GM18909 (cell line): ENCODE measurements at regions not wholly inside any gene's neighbourhood (a gene's known extent, or its start where the extent isn't known, plus 50 kb on each side); places are given as distances from the start of the nearest gene placed in this dataset.

Experiments
- ATAC-seq: cut with Tn5 transposase; IDR thresholded peaks from one replicate; pipeline ENCODE4 v1.9.1; 2021; ENCODE audit warnings: mild to moderate bottlenecking; ENCODE audit not compliant: unreplicated experiment, poor library complexity

- ATAC-seq, result no peak
Observed at GRCh38 chr6:40097590-40097989, 163.3 kb upstream of the MOCS1 start.

- ATAC-seq, result no peak
Observed at GRCh38 chr6:40083141-40083920, 149.1 kb upstream of the MOCS1 start.

- no peak for ATAC-seq
Observed at GRCh38 chr6:40082278-40083043, 148.2 kb upstream of the MOCS1 start.

GRCh38 chr6:40077736-40078135, 143.5 kb upstream of the MOCS1 start:
- no peak for ATAC-seq

- no peak for ATAC-seq
Observed at GRCh38 chr6:40077315-40077714, 143.1 kb upstream of the MOCS1 start.

GRCh38 chr6:40075056-40075590, 140.9 kb upstream of the MOCS1 start:
- no peak for ATAC-seq

GRCh38 chr6:40074306-40075055, 140.2 kb upstream of the MOCS1 start:
- no peak for ATAC-seq

- ATAC-seq, result no peak
Observed at GRCh38 chr6:40066372-40066771, 132.1 kb upstream of the MOCS1 start.

- ATAC-seq, result no peak
Observed at GRCh38 chr6:40056865-40057264, 122.6 kb upstream of the MOCS1 start.

- no peak for ATAC-seq
Observed at GRCh38 chr6:40054602-40055001, 120.3 kb upstream of the MOCS1 start.

- ATAC-seq, result no peak
Observed at GRCh38 chr6:40054186-40054585, 119.9 kb upstream of the MOCS1 start.

- no peak for ATAC-seq
Observed at GRCh38 chr6:40049128-40049527, 114.9 kb upstream of the MOCS1 start.

- ATAC-seq, result no peak
Observed at GRCh38 chr6:40044196-40044595, 109.9 kb upstream of the MOCS1 start.

- ATAC-seq, result no peak
Observed at GRCh38 chr6:40042232-40042631, 108.0 kb upstream of the MOCS1 start.

GRCh38 chr6:40039042-40039441, 104.8 kb upstream of the MOCS1 start:
- no peak for ATAC-seq

- ATAC-seq, result no peak
Observed at GRCh38 chr6:40038626-40039025, 104.4 kb upstream of the MOCS1 start.

- ATAC-seq, result no peak
Observed at GRCh38 chr6:40037271-40037670, 103.0 kb upstream of the MOCS1 start.

GRCh38 chr6:40036186-40036585, 101.9 kb upstream of the MOCS1 start:
- no peak for ATAC-seq

GRCh38 chr6:40028449-40028848, 94.2 kb upstream of the MOCS1 start:
- ATAC-seq, result no peak

GRCh38 chr6:40022867-40023266, 88.6 kb upstream of the MOCS1 start:
- no peak for ATAC-seq

- ATAC-seq, result no peak
Observed at GRCh38 chr6:40020166-40020565, 85.9 kb upstream of the MOCS1 start.
